ENCODE measurements at regions not wholly inside any gene's neighbourhood (a gene's known extent, or its start where the extent isn't known, plus 50 kb on each side); places are given as distances from the start of the nearest gene placed in this dataset.

DNA sequence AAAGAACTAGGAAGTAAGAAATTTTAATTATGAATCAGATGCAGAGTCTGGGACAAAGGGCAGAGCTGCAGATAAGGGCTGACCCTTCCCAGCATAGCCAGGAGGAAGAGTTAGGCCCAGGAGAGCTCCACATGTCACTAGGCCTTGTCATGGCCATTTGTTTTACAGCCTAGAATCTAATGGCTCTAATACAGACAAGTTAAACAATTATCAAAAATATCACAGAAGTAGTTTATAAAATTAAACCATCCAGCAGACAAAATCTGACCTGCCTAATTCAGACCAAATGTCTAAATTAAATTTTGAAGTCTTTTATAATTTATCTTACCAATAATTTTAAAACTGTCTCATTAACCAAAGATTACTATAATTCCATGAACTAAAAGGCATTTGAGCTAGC is 1369.5 kb downstream of the CDH11 start:
- no peak overlapping the region for H2AFZ ChIP-seq (ENCODE audit: low read depth, low read length)
- no peaks in the 10 kb centered on the region for H3K79me2 ChIP-seq (replicated peaks; ENCODE audit: insufficient read depth, low read length)
- no peak overlapping the region for H3K4me3 ChIP-seq (ENCODE audit: low read length)
- H3K4me2 ChIP-seq (ENCODE audit: low read length): no peak overlapping the region
- no peaks in the 10 kb centered on the region for H4K20me1 ChIP-seq (ENCODE audit: insufficient read depth)
- no peaks in the 10 kb centered on the region for H3K9me3 ChIP-seq (ENCODE audit: low read length)
- no peaks in the 10 kb centered on the region for H3F3A ChIP-seq (ENCODE audit: insufficient read depth, low read length, poor library complexity, severe bottlenecking)
- H3K9me2 ChIP-seq (ENCODE audit: insufficient read depth, low read length): no peaks in the 10 kb centered on the region
- TF ChIP-seq MXI1 (conservative IDR thresholded peaks at IDR 0.05; ENCODE audit: poor library complexity, severe bottlenecking): no peak
- no peaks in the 10 kb centered on the region for H3K27me3 ChIP-seq (ENCODE audit: insufficient read depth, low read depth, low read length)
- H3K9ac ChIP-seq (ENCODE audit: low read length): no peak overlapping the region
- no peaks in the 10 kb centered on the region for H3K36me3 ChIP-seq (ENCODE audit: insufficient read depth, low read length)
- no peak overlapping the region for H3K27ac ChIP-seq (ENCODE audit: low read length)

GRCh38 chr16:63749276-63749675 is 1372.6 kb downstream of the CDH11 start:
- Histone ChIP-seq H4K20me1 (ENCODE audit: insufficient read depth) (no peaks in the 10 kb centered on the region), H3K9me2 (ENCODE audit: insufficient read depth, low read length) (no peaks in the 10 kb centered on the region), H3K36me3 (ENCODE audit: insufficient read depth, low read length) (no peaks in the 10 kb centered on the region), H3K9me3 (ENCODE audit: low read length) (no peaks in the 10 kb centered on the region), H3K9ac (ENCODE audit: low read length) (no peak overlapping the region), H3K4me3 (ENCODE audit: low read length) (no peak overlapping the region), H2AFZ (ENCODE audit: low read depth, low read length) (no peak overlapping the region), H3F3A (ENCODE audit: insufficient read depth, low read length, poor library complexity, severe bottlenecking) (no peaks in the 10 kb centered on the region), H3K27me3 (ENCODE audit: insufficient read depth, low read depth, low read length) (no peaks in the 10 kb centered on the region), H3K27ac (ENCODE audit: low read length) (no peak overlapping the region), H3K79me2 (replicated peaks; ENCODE audit: insufficient read depth, low read length) (no peaks in the 10 kb centered on the region), H3K4me2 (ENCODE audit: low read length) (no peak overlapping the region)
- no peak for TF ChIP-seq EP300 (conservative IDR thresholded peaks at IDR 0.05; ENCODE audit: poor library complexity, severe bottlenecking)
- no peak for TF ChIP-seq MXI1 (conservative IDR thresholded peaks at IDR 0.05; ENCODE audit: poor library complexity, severe bottlenecking)
- TF ChIP-seq, protein P1, sequence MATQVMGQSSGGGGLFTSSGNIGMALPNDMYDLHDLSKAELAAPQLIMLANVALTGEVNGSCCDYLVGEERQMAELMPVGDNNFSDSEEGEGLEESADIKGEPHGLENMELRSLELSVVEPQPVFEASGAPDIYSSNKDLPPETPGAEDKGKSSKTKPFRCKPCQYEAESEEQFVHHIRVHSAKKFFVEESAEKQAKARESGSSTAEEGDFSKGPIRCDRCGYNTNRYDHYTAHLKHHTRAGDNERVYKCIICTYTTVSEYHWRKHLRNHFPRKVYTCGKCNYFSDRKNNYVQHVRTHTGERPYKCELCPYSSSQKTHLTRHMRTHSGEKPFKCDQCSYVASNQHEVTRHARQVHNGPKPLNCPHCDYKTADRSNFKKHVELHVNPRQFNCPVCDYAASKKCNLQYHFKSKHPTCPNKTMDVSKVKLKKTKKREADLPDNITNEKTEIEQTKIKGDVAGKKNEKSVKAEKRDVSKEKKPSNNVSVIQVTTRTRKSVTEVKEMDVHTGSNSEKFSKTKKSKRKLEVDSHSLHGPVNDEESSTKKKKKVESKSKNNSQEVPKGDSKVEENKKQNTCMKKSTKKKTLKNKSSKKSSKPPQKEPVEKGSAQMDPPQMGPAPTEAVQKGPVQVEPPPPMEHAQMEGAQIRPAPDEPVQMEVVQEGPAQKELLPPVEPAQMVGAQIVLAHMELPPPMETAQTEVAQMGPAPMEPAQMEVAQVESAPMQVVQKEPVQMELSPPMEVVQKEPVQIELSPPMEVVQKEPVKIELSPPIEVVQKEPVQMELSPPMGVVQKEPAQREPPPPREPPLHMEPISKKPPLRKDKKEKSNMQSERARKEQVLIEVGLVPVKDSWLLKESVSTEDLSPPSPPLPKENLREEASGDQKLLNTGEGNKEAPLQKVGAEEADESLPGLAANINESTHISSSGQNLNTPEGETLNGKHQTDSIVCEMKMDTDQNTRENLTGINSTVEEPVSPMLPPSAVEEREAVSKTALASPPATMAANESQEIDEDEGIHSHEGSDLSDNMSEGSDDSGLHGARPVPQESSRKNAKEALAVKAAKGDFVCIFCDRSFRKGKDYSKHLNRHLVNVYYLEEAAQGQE (IDR thresholded peaks at IDR 0.05; ENCODE audit: borderline replicate concordance): no peak
- TF ChIP-seq EZH2 (IDR thresholded peaks at IDR 0.05; ENCODE audit: borderline replicate concordance, insufficient read depth, low read length, poor library complexity, severe bottlenecking): no peak
- TF ChIP-seq CTCF (IDR thresholded peaks at IDR 0.05; ENCODE audit: poor library complexity, severe bottlenecking): no peak
- TF ChIP-seq TAF1 (IDR thresholded peaks at IDR 0.05; ENCODE audit: low read depth): no peak
- TF ChIP-seq RAD21 (conservative IDR thresholded peaks at IDR 0.05): no peak
- TF ChIP-seq POLR2AphosphoS5 (IDR thresholded peaks at IDR 0.05): no peak
- TF ChIP-seq SMC3 (conservative IDR thresholded peaks at IDR 0.05; ENCODE audit: poor library complexity): no peak

- TF ChIP-seq, protein P1 (IDR thresholded peaks at IDR 0.05; ENCODE audit: borderline replicate concordance): no peak
- TF ChIP-seq EZH2 (IDR thresholded peaks at IDR 0.05; ENCODE audit: borderline replicate concordance, insufficient read depth, low read length, poor library complexity, severe bottlenecking): no peak
- no peak for TF ChIP-seq EP300 (conservative IDR thresholded peaks at IDR 0.05; ENCODE audit: poor library complexity, severe bottlenecking)
These were observed 1376.4 kb downstream of the CDH11 start for GRCh38 chr16:63745456-63745855.

More at GRCh38 chr16:63745456-63745855, 1376.4 kb downstream of the CDH11 start:
- no peaks in the 10 kb centered on the region for H3K36me3 ChIP-seq (ENCODE audit: insufficient read depth, low read length)
- no peak overlapping the region for H3K4me2 ChIP-seq (ENCODE audit: low read length)
- no peak overlapping the region for H3K27ac ChIP-seq (ENCODE audit: low read length)
- H4K20me1 ChIP-seq (ENCODE audit: insufficient read depth): no peaks in the 10 kb centered on the region
- no peaks in the 10 kb centered on the region for H3K79me2 ChIP-seq (replicated peaks; ENCODE audit: insufficient read depth, low read length)
- no peak overlapping the region for H2AFZ ChIP-seq (ENCODE audit: low read depth, low read length)
- no peaks in the 10 kb centered on the region for H3K9me3 ChIP-seq (ENCODE audit: low read length)
- H3K4me3 ChIP-seq (ENCODE audit: low read length): no peak overlapping the region
- H3K27me3 ChIP-seq (ENCODE audit: insufficient read depth, low read depth, low read length): no peaks in the 10 kb centered on the region
- no peaks in the 10 kb centered on the region for H3K9me2 ChIP-seq (ENCODE audit: insufficient read depth, low read length)
- H3K9ac ChIP-seq (ENCODE audit: low read length): no peak overlapping the region
- no peaks in the 10 kb centered on the region for H3F3A ChIP-seq (ENCODE audit: insufficient read depth, low read length, poor library complexity, severe bottlenecking)
